Esophagus muscularis mucosa (tissue), 4 donors: ENCODE measurements at regions not wholly inside any gene's neighbourhood (a gene's known extent, or its start where the extent isn't known, plus 50 kb on each side); places are given as distances from the start of the nearest gene placed in this dataset.
"Not testable (repeated sequence)": the region's sequence is repeated elsewhere in the genome, so short reads cannot be mapped to it uniquely, and the experiment has no call there.

Source experiments
- DNase-seq: peaks from one replicate; pipeline ENCODE4 v3.0.0-alpha.2; 2017; ENCODE audit errors: extremely low spot score
- H3K27ac ChIP-seq, 4 donors: fragments of 200-600 bp; sonication (generic); replicated peaks in 1 of 4; 1 replicate in 3 of 4; 2 replicates in 1 of 4; pipeline ENCODE4 v1.5.1; 2016 to 2019; ENCODE audit warnings: mild to moderate bottlenecking in 1 of 4
- H3K27me3 ChIP-seq, 4 donors: fragments of 200-600 bp; sonication (generic); one replicate each; pipeline versions ENCODE4 v1.5.1 to v1.6.0; 2016 to 2019
- H3K36me3 ChIP-seq, 4 donors: fragments of 200-600 bp; sonication (generic); one replicate each; pipeline ENCODE4 v1.5.1; 2016 to 2019
- H3K4me1 ChIP-seq, 4 donors: fragments of 200-600 bp; sonication (generic); one replicate each; pipeline ENCODE4 v1.5.1; 2016 to 2019
- H3K4me3 ChIP-seq, 4 donors: fragments of 200-600 bp; sonication (generic); 1 replicate in 2 of 4; 2 replicates in 2 of 4; pipeline ENCODE4 v1.5.1; 2016 to 2019; ENCODE audit warnings: mild to moderate bottlenecking in 4 of 4, moderate library complexity in 1 of 4
- H3K9me3 ChIP-seq, 4 donors: fragments of 200-600 bp; sonication (generic); 1 replicate in 3 of 4; 2 replicates in 1 of 4; pipeline ENCODE4 v1.5.1; 2016 to 2019
- CTCF ChIP-seq, 3 experiments: fragments of 200-600 bp in 2 of 3; fragments of 450-650 bp in 1 of 3; sonication (generic) in 2 of 3; IDR thresholded peaks; one replicate each; pipeline ENCODE4 v1.5.1; 2017 to 2019; ENCODE audit warnings: antibody characterized with exemption in 3 of 3, mild to moderate bottlenecking in 2 of 3, moderate library complexity in 1 of 3
- EP300 ChIP-seq: sonication (generic); formaldehyde crosslinking; IDR thresholded peaks from one replicate; pipeline ENCODE4 v1.6.1; 2017; ENCODE audit warnings: antibody characterized with exemption
- POLR2A ChIP-seq: fragments of 450-650 bp; IDR thresholded peaks from one replicate; pipeline ENCODE4 v1.6.1; 2017; ENCODE audit warnings: antibody characterized with exemption, moderate library complexity, mild to moderate bottlenecking, low read depth
- POLR2AphosphoS5 ChIP-seq, 2 donors: sonication (generic); formaldehyde crosslinking; IDR thresholded peaks; one replicate each; pipeline ENCODE4 v1.6.1; 2017; ENCODE audit warnings: antibody characterized with exemption in 2 of 2
- WGBS: methylation state at CpG from one replicate; pipeline ENCODE4 v1.1.5; 2018; 5-methylcytosine and 5-hydroxymethylcytosine counted together
- intact Hi-C: fragments of 100-400 bp; cut with DNase I; formaldehyde crosslinking; loops from one replicate; pipeline ENCODE4 v1.15.1; 2023

- Histone ChIP-seq H3K27ac (no peak overlapping the region), H3K4me1 (no peaks in the 10 kb centered on the region), H3K36me3 (no peaks in the 10 kb centered on the region), H3K27me3 (peaks cover 0 to 8% (median 0%) of the 10 kb centered on the region in 4 donors), H3K9me3 (peaks cover 0 to 18% (median 0%) of the 10 kb centered on the region in 4 donors), H3K4me3 (no peak overlapping the region)
- 68% methylated on average over 3 of the region's 3 CpGs for WGBS
- no peak for TF ChIP-seq POLR2A
- TF ChIP-seq POLR2AphosphoS5 (IDR thresholded peaks at IDR 0.05): no peak
- no peak for TF ChIP-seq CTCF (IDR thresholded peaks at IDR 0.05)
- TF ChIP-seq EP300: no peak
- intact Hi-C loops: no loop called here
- DNase-seq: no peak
Measured at GRCh38 chr14:78007160-78007559, 163.0 kb upstream of the NRXN3 start.

- Histone ChIP-seq H3K27ac (no peak overlapping the region), H3K4me3 (no peak overlapping the region), H3K36me3 (no peaks in the 10 kb centered on the region), H3K4me1 (no peaks in the 10 kb centered on the region), H3K9me3 (peaks cover 0 to 8% (median 0%) of the 10 kb centered on the region in 4 donors), H3K27me3 (peaks cover 0 to 8% (median 0%) of the 10 kb centered on the region in 4 donors)
- DNase-seq: no peak
- no peak for TF ChIP-seq EP300
- no peak for TF ChIP-seq POLR2A
- no peak for TF ChIP-seq POLR2AphosphoS5 (IDR thresholded peaks at IDR 0.05)
- no peak for TF ChIP-seq CTCF (IDR thresholded peaks at IDR 0.05)
- intact Hi-C loops: no loop called here
- 76% methylated on average over 4 of the region's 4 CpGs for WGBS
Measured at GRCh38 chr14:78010688-78011087, 159.5 kb upstream of the NRXN3 start.

- 92% methylated on average over 13 of the region's 22 CpGs for WGBS
- DNase-seq, H3K9me3 ChIP-seq: not testable (repeated sequence)
Measured at GRCh38 chr14:78013911-78014310, 156.3 kb upstream of the NRXN3 start.

GRCh38 chr14:78016532-78016931 lies 153.6 kb upstream of the NRXN3 start:
- Histone ChIP-seq H3K27ac (no peak overlapping the region), H3K27me3 (no peaks in the 10 kb centered on the region), H3K36me3 (no peaks in the 10 kb centered on the region), H3K4me1 (no peaks in the 10 kb centered on the region), H3K9me3 (no peaks in the 10 kb centered on the region), H3K4me3 (no peak overlapping the region)
- TF ChIP-seq EP300 (no peak), POLR2AphosphoS5 (IDR thresholded peaks at IDR 0.05) (no peak), CTCF (IDR thresholded peaks at IDR 0.05) (no peak), POLR2A (no peak)
- intact Hi-C loops: no loop called here
- DNase-seq: peak; percentile 26
- 67% methylated on average over 2 of the region's 2 CpGs for WGBS

More at GRCh38 chr14:78013911-78014310, 156.3 kb upstream of the NRXN3 start:
- H3K27me3 ChIP-seq, H3K36me3 ChIP-seq, H3K4me3 ChIP-seq, H3K4me1 ChIP-seq, H3K27ac ChIP-seq, intact Hi-C loops: not testable (repeated sequence)

- intact Hi-C loops: no loop called here
- no peaks in the 10 kb centered on the region for H3K27me3 ChIP-seq
- TF ChIP-seq CTCF (IDR thresholded peaks at IDR 0.05) (no peak), EP300 (no peak), POLR2AphosphoS5 (IDR thresholded peaks at IDR 0.05) (no peak), POLR2A (no peak)
- no peak overlapping the region for H3K4me3 ChIP-seq
- H3K36me3 ChIP-seq: no peaks in the 10 kb centered on the region
- WGBS: 52% methylated on average over 2 of the region's 2 CpGs
- DNase-seq: no peak
- no peak overlapping the region for H3K27ac ChIP-seq
- no peaks in the 10 kb centered on the region for H3K9me3 ChIP-seq
- H3K4me1 ChIP-seq: no peaks in the 10 kb centered on the region
Measured at GRCh38 chr14:78018283-78018682, 151.9 kb upstream of the NRXN3 start.
